GM12875 (cell line): ENCODE measurements at regions not wholly inside any gene's neighbourhood (a gene's known extent, or its start where the extent isn't known, plus 50 kb on each side); places are given as distances from the start of the nearest gene placed in this dataset.

Experiments used
- H3K4me3 ChIP-seq: one replicate; pipeline ENCODE4 v1.5.1; 2011; ENCODE audit warnings: low read depth, low read length, control low read depth
- CTCF ChIP-seq: IDR thresholded peaks from 2 replicates; pipeline ENCODE4 v1.5.1; 2011; ENCODE audit warnings: low read depth, mild to moderate bottlenecking, control low read depth, inconsistent platforms, low read length, moderate library complexity, borderline replicate concordance; ENCODE audit not compliant: insufficient read depth

GRCh38 chr9:23559522-23559921 is 266.5 kb downstream of the ELAVL2 start:
- no peak for TF ChIP-seq CTCF
- H3K4me3 ChIP-seq, result no peak overlapping the region

- no peak for TF ChIP-seq CTCF
Observed at GRCh38 chr9:23563517-23563916, 262.5 kb downstream of the ELAVL2 start.

GRCh38 chr9:23567516-23568165 is 258.4 kb downstream of the ELAVL2 start:
- no peak overlapping the region for H3K4me3 ChIP-seq
- TF ChIP-seq CTCF, result no peak

More at GRCh38 chr9:23563517-23563916, 262.5 kb downstream of the ELAVL2 start:
- H3K4me3 ChIP-seq, result no peak overlapping the region

- no peak for TF ChIP-seq CTCF
- no peak overlapping the region for H3K4me3 ChIP-seq
Observed at GRCh38 chr9:23571414-23572104, 254.5 kb downstream of the ELAVL2 start.

- no peak for TF ChIP-seq CTCF
- no peak overlapping the region for H3K4me3 ChIP-seq
Observed at GRCh38 chr9:23573800-23574199, 252.2 kb downstream of the ELAVL2 start.

GRCh38 chr9:23577611-23578010 is 248.4 kb downstream of the ELAVL2 start:
- TF ChIP-seq CTCF, result no peak
- H3K4me3 ChIP-seq, result no peak overlapping the region

- H3K4me3 ChIP-seq, result no peak overlapping the region
- TF ChIP-seq CTCF, result no peak
Observed at GRCh38 chr9:23581931-23582330, 244.1 kb downstream of the ELAVL2 start.
